Astrocyte of the cerebellum (primary cell): ENCODE measurements at regions not wholly inside any gene's neighbourhood (a gene's known extent, or its start where the extent isn't known, plus 50 kb on each side); places are given as distances from the start of the nearest gene placed in this dataset.

Experiments
- DNase-seq: peaks from one replicate; pipeline ENCODE4 v3.0.0-alpha.2; 2011; ENCODE audit warnings: low read depth
- H3K4me3 ChIP-seq: 2 replicates; pipeline ENCODE4 v1.5.1; 2011; ENCODE audit warnings: mild to moderate bottlenecking, low read depth, low read length, moderate library complexity
- in situ Hi-C: cut with HindIII; loops from 2 replicates; pipeline ENCODE4 v1.10.0; 2017; ENCODE audit warnings: low sequenced_read_pairs
- TF ChIP-seq, protein P1 (sequence below): IDR thresholded peaks from 2 replicates; pipeline ENCODE4 v1.5.1; 2012; ENCODE audit warnings: low read length, low read depth, moderate library complexity, mild to moderate bottlenecking; ENCODE audit errors: missing control alignments

- DNase-seq, result no peak
- TF ChIP-seq, protein P1, sequence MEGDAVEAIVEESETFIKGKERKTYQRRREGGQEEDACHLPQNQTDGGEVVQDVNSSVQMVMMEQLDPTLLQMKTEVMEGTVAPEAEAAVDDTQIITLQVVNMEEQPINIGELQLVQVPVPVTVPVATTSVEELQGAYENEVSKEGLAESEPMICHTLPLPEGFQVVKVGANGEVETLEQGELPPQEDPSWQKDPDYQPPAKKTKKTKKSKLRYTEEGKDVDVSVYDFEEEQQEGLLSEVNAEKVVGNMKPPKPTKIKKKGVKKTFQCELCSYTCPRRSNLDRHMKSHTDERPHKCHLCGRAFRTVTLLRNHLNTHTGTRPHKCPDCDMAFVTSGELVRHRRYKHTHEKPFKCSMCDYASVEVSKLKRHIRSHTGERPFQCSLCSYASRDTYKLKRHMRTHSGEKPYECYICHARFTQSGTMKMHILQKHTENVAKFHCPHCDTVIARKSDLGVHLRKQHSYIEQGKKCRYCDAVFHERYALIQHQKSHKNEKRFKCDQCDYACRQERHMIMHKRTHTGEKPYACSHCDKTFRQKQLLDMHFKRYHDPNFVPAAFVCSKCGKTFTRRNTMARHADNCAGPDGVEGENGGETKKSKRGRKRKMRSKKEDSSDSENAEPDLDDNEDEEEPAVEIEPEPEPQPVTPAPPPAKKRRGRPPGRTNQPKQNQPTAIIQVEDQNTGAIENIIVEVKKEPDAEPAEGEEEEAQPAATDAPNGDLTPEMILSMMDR, result no peak
- in situ Hi-C loops, result no loop called here
These were observed 51.2 kb upstream of the GPR31 start for GRCh38 chr6:167208819-167209576.

GRCh38 chr6:167209577-167209975 is 51.8 kb upstream of the GPR31 start:
- no peak for DNase-seq
- TF ChIP-seq, protein P1, result no peak
- H3K4me3 ChIP-seq, result no peak overlapping the region
- in situ Hi-C loops, result no loop called here

More at GRCh38 chr6:167208819-167209576, 51.2 kb upstream of the GPR31 start:
- no peak overlapping the region for H3K4me3 ChIP-seq

GRCh38 chr6:167210375-167211294 is 52.9 kb upstream of the GPR31 start:
- TF ChIP-seq, protein P1, result no peak
- H3K4me3 ChIP-seq, result no peak overlapping the region
- DNase-seq, result no peak
- in situ Hi-C loops, result no loop called here

- TF ChIP-seq, protein P1, result no peak
- no peak for DNase-seq
- in situ Hi-C loops, result no loop called here
- no peak overlapping the region for H3K4me3 ChIP-seq
These were observed 53.5 kb upstream of the GPR31 start for GRCh38 chr6:167211295-167211648.

DNA sequence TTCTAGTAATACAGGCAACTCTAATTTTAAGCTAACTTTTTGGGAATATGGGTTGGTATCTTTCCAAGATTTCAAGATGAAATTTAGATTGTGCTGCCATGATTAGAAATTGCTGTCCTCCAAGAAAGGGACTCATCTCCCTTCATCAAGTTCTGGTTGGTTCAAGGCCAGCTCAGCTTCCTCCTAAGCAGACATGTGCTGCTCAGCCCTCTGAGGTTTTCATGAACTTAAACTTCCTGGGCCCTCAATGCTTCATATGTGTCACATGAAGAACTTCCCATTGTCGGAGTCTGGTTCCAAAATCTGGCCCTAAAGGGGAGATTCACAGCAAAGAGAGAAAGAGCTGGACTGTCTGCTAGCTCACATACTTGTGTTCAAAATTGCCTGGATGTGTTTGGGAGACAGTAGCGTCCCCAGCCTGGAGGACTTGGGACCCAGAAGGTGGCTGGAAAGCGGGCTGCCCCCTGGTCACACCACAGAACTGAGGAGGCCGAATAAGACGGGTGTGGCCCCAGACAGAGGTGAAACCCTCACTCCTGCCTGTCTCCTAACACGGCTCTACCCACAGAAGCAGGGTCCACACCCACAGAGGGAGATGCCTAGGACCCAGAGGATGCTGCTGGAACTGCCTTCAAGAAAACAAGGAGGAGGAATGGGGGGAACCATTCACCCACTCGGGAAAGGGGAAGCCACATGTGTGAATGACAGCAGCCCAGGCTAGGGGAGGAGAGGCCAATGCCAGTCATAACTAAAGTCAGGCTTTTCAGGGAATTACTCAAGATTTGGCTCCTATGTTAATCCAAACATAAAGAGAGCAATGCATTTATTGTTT is 54.3 kb upstream of the GPR31 start:
- DNase-seq, result no peak

More for the DNA sequence above, 54.3 kb upstream of the GPR31 start:
- TF ChIP-seq, protein P1, result no peak
- in situ Hi-C loops, result no loop called here
- no peak overlapping the region for H3K4me3 ChIP-seq
